Fibroblast of lung (primary cell): ENCODE measurements at regions not wholly inside any gene's neighbourhood (a gene's known extent, or its start where the extent isn't known, plus 50 kb on each side); places are given as distances from the start of the nearest gene placed in this dataset.

ENCODE experiments used
- CTCF ChIP-seq, 2 donors: IDR thresholded peaks in 1 of 2; conservative IDR thresholded peaks in 1 of 2; 1 replicate in 1 of 2; 2 replicates in 1 of 2; pipeline ENCODE4 v1.5.1; 2011 to 2012; ENCODE audit warnings: low read length in 2 of 2, control low read depth in 1 of 2, inconsistent platforms in 1 of 2, low read depth in 1 of 2, mild to moderate bottlenecking in 1 of 2
- EZH2 ChIP-seq: IDR thresholded peaks from 2 replicates; pipeline ENCODE4 v1.5.1; 2012; ENCODE audit warnings: low read length, control low read depth, mild to moderate bottlenecking; ENCODE audit errors: missing control alignments

- TF ChIP-seq CTCF (conservative IDR thresholded peaks at IDR 0.05 in 1 of 2, IDR thresholded peaks at IDR 0.05 in 1 of 2; ENCODE audit: low read depth in 1 of 2, low read length in 2 of 2): no peak
- no peak for TF ChIP-seq EZH2
Measured at GRCh38 chr11:80638296-80638695, 1197.5 kb upstream of the TENM4 start.
